Prostate gland (tissue), 1 donor: ENCODE measurements at regions not wholly inside any gene's neighbourhood (a gene's known extent, or its start where the extent isn't known, plus 50 kb on each side); places are given as distances from the start of the nearest gene placed in this dataset.

Experiments used
- POLR2A ChIP-seq: fragments of 450-650 bp; IDR thresholded peaks from one replicate; pipeline ENCODE4 v1.6.1; 2016; ENCODE audit warnings: antibody characterized with exemption, mild to moderate bottlenecking
- POLR2AphosphoS5 ChIP-seq: sonication (generic); formaldehyde crosslinking; IDR thresholded peaks from one replicate; pipeline ENCODE4 v1.6.1; 2017; ENCODE audit warnings: antibody characterized with exemption

GRCh38 chr4:120435179-120435578 lies 368.5 kb upstream of the MAD2L1 start:
- TF ChIP-seq POLR2AphosphoS5 (no peak), POLR2A (no peak)
